A549 (cell line): ENCODE measurements at regions not wholly inside any gene's neighbourhood (a gene's known extent, or its start where the extent isn't known, plus 50 kb on each side); places are given as distances from the start of the nearest gene placed in this dataset.

Source experiments
- ATAC-seq, 2 experiments: fragments of 200-7000 bp in 1 of 2; fragments of >200 bp in 1 of 2; cut with Nextera tagmentation in 1 of 2; cut with Tn5 transposase in 1 of 2; 3 replicates each; pipeline versions ENCODE4 v1.8.0 to v1.9.1; 2018 to 2020; ENCODE audit warnings: mild to moderate bottlenecking in 1 of 2, moderate library complexity in 1 of 2
- CTCF ChIA-PET: fragments of 300-600 bp; sonication (Branson Sonifier 250); formaldehyde crosslinking; extraction: SDS; loops from one replicate; lab custom pipeline; 2021; ENCODE audit warnings: antibody characterized with exemption, inconsistent platforms; lab: Yijun Ruan, JAX
- POLR2A ChIA-PET: fragments of 350-600 bp; formaldehyde crosslinking; extraction: SDS; loops from one replicate; lab custom pipeline; 2021; ENCODE audit warnings: antibody characterized with exemption, inconsistent platforms; lab: Yijun Ruan, JAX
- DNase-seq, 2 experiments: peaks; one replicate each; pipeline versions ENCODE4 v3.0.0 to v3.0.0-alpha.2; 2011 to 2016; ENCODE audit warnings: low read depth in 1 of 2, low spot score in 1 of 2
- FAIRE-seq: peaks from 2 replicates; lab custom pipeline; 2011; peaks lifted over from hg19 to GRCh38; lab: Jason Lieb, UNC
- H3K27ac ChIP-seq, 2 experiments: fragments of >200 bp; sonication (Bioruptor Twin); formaldehyde crosslinking; 3 replicates each; pipeline ENCODE4 v1.5.1; 2016 to 2017
- H3K4me1 ChIP-seq: fragments of >200 bp; sonication (Bioruptor Twin); formaldehyde crosslinking; 3 replicates; pipeline ENCODE4 v1.6.1; 2016
- H3K4me2 ChIP-seq: fragments of >200 bp; sonication (Bioruptor Twin); formaldehyde crosslinking; 3 replicates; pipeline ENCODE4 v1.6.1; 2016
- H3K4me3 ChIP-seq: fragments of >200 bp; sonication (Bioruptor Twin); formaldehyde crosslinking; 3 replicates; pipeline ENCODE4 v1.5.1; 2016
- H3K9me3 ChIP-seq: fragments of >200 bp; sonication (Bioruptor Twin); formaldehyde crosslinking; 3 replicates; pipeline ENCODE4 v1.6.1; 2016
- ATOH8 ChIP-seq: fragments of 250-450 bp; sonication (Bioruptor Pico); IDR thresholded peaks from 2 replicates; pipeline ENCODE4 v1.5.0; 2020; ENCODE audit warnings: low read depth, mild to moderate bottlenecking, moderate library complexity
- BCL3 ChIP-seq: fragments of >200 bp; sonication (Bioruptor Twin); formaldehyde crosslinking; IDR thresholded peaks from 3 replicates; pipeline ENCODE4 v1.6.1; 2016
- CBX2 ChIP-seq: fragments of 200-600 bp; sonication (generic); IDR thresholded peaks from 2 replicates; pipeline ENCODE4 v1.6.1; 2016; ENCODE audit warnings: low read depth, mild to moderate bottlenecking, borderline replicate concordance
- CHD2 ChIP-seq: fragments of 150-350 bp; IDR thresholded peaks from 2 replicates; pipeline ENCODE4 v1.6.1; 2014; ENCODE audit warnings: low read length; ENCODE audit not compliant: partially characterized antibody
- EP300 ChIP-seq, 2 experiments: fragments of >200 bp; sonication (Bioruptor Twin); formaldehyde crosslinking; IDR thresholded peaks; 2 replicates in 1 of 2; 3 replicates in 1 of 2; pipeline ENCODE4 v1.6.1; 2016 to 2017
- GATA3 ChIP-seq: IDR thresholded peaks from 2 replicates; pipeline ENCODE4 v1.6.1; 2012; ENCODE audit warnings: borderline replicate concordance
- HDAC2 ChIP-seq: fragments of 200-600 bp; sonication (generic); IDR thresholded peaks from 2 replicates; pipeline ENCODE4 v1.6.1; 2016
- HES2 ChIP-seq: fragments of >200 bp; sonication (Bioruptor Twin); formaldehyde crosslinking; IDR thresholded peaks from 2 replicates; pipeline ENCODE4 v1.6.1; 2016
- HEYL ChIP-seq: fragments of 250-450 bp; sonication (Bioruptor Pico); IDR thresholded peaks from 2 replicates; pipeline ENCODE4 v1.8.0; 2021; ENCODE audit warnings: mild to moderate bottlenecking, moderate library complexity
- HOXB13 ChIP-seq: fragments of 250-450 bp; sonication (Bioruptor Pico); IDR thresholded peaks from 2 replicates; pipeline ENCODE4 v1.5.0; 2020; ENCODE audit warnings: low read depth, mild to moderate bottlenecking, moderate library complexity
- MAZ ChIP-seq: fragments of 150-350 bp; IDR thresholded peaks from 2 replicates; pipeline ENCODE4 v1.6.1; 2014; ENCODE audit warnings: antibody characterized with exemption, low read depth, low read length, borderline replicate concordance
- MYC ChIP-seq: IDR thresholded peaks from 2 replicates; pipeline ENCODE4 v1.6.1; 2012; ENCODE audit warnings: mild to moderate bottlenecking, inconsistent platforms, low read length, improper control_type of control experiment, borderline replicate concordance
- NFE2L2 ChIP-seq: fragments of 150-350 bp; conservative IDR thresholded peaks from 2 replicates; pipeline ENCODE4 v1.6.1; 2014; ENCODE audit warnings: low read length
- POLR2A ChIP-seq: IDR thresholded peaks from 2 replicates; pipeline ENCODE4 v1.6.1; 2012; ENCODE audit warnings: mild to moderate bottlenecking, low read length
- RAD21 ChIP-seq, 2 experiments: fragments of >200 bp in 1 of 2; sonication (Bioruptor Twin) in 1 of 2; formaldehyde crosslinking in 1 of 2; IDR thresholded peaks in 1 of 2; conservative IDR thresholded peaks in 1 of 2; 2 replicates in 1 of 2; 3 replicates in 1 of 2; pipeline ENCODE4 v1.6.1; 2012 to 2018; ENCODE audit warnings: inconsistent platforms in 1 of 2
- REST ChIP-seq: fragments of 200-600 bp; sonication (generic); IDR thresholded peaks from 2 replicates; pipeline ENCODE4 v1.6.1; 2016; ENCODE audit warnings: antibody characterized with exemption, mild to moderate bottlenecking, moderate library complexity
- RNF2 ChIP-seq: fragments of 200-600 bp; sonication (generic); IDR thresholded peaks from 2 replicates; pipeline ENCODE4 v1.6.1; 2016; ENCODE audit warnings: low read depth, mild to moderate bottlenecking, antibody characterized with exemption, moderate library complexity, borderline replicate concordance
- SMC3 ChIP-seq: fragments of >200 bp; sonication (Bioruptor Twin); formaldehyde crosslinking; IDR thresholded peaks from 3 replicates; pipeline ENCODE4 v1.6.1; 2018; ENCODE audit warnings: inconsistent platforms
- TFCP2L1 ChIP-seq: fragments of 250-450 bp; sonication (Bioruptor Pico); IDR thresholded peaks from 2 replicates; pipeline ENCODE4 v1.5.0; 2021; ENCODE audit warnings: mild to moderate bottlenecking
- TP53 ChIP-seq: fragments of 250-450 bp; sonication (Bioruptor Pico); IDR thresholded peaks from 2 replicates; pipeline ENCODE4 v1.5.0; 2021; ENCODE audit warnings: mild to moderate bottlenecking, moderate library complexity
- ZFP36 ChIP-seq: fragments of 450-650 bp; IDR thresholded peaks from 2 replicates; pipeline ENCODE4 v1.6.1; 2014; ENCODE audit warnings: borderline replicate concordance; ENCODE audit not compliant: partially characterized antibody
- WGBS: methylation state at CpG from one replicate; pipeline ENCODE4 v1.1.6; 2017; ENCODE audit errors: missing lambda C conversion rate; 5-methylcytosine and 5-hydroxymethylcytosine counted together
- TF ChIP-seq, protein P1 (sequence below): IDR thresholded peaks from 2 replicates; pipeline ENCODE4 v1.6.1; 2012

DNA sequence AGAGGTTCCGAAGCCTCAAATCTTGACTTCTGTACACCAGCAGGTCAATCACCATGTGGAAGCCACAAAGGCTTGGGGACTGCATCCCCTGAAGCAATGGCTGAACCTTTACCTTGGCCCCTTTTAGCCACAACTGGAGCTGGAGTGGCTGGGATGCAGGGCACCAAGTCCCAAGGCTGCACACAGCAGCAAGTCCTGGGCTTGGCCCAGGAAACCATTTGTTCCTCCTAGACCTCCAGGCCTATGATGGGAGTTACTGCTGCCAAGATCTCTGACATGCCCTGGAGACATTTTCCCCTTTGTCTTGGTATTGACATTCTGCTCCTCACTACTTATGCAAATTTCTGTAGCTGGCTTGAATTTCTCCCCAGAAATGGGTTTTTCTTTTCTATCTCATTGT, 285.9 kb downstream of the ASXL3 start:
- no peak for FAIRE-seq
- Histone ChIP-seq H3K27ac (no peak overlapping the region), H3K4me3 (no peak overlapping the region)
- POLR2A ChIA-PET: no interaction called here
- TF ChIP-seq ZFP36 (peak; percentile 74), EP300 (IDR thresholded peaks at IDR 0.05) (no peak)
- TF ChIP-seq, all 56 proteins: peak for 1
- CTCF ChIA-PET: no interaction called here
- DNase-seq: no peak
- Histone ChIP-seq H3K4me2 (no peak overlapping the region), H3K9me3 (no peaks in the 10 kb centered on the region), H3K4me1 (no peaks in the 10 kb centered on the region)
- no peak for ATAC-seq
- 83% methylated on average over 1 of the region's 1 CpG for WGBS

- no peak for ATAC-seq
- Histone ChIP-seq H3K27ac (no peak overlapping the region), H3K4me1 (no peaks in the 10 kb centered on the region), H3K4me2 (no peak overlapping the region), H3K9me3 (no peaks in the 10 kb centered on the region), H3K4me3 (no peak overlapping the region)
- DNase-seq: no peak
- FAIRE-seq: no peak
- TF ChIP-seq MAZ: no peak
- TF ChIP-seq TP53 (CRISPR knock-in tag): no peak
- TF ChIP-seq HES2: no peak
- no peak for TF ChIP-seq REST
- TF ChIP-seq, protein P1, sequence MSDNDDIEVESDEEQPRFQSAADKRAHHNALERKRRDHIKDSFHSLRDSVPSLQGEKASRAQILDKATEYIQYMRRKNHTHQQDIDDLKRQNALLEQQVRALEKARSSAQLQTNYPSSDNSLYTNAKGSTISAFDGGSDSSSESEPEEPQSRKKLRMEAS: no peak
- no peak for TF ChIP-seq GATA3
- TF ChIP-seq HDAC2: no peak
- TF ChIP-seq SMC3: no peak
- TF ChIP-seq TFCP2L1 (CRISPR knock-in tag): no peak
- no peak for TF ChIP-seq HEYL (CRISPR knock-in tag)
- no peak for TF ChIP-seq MYC
- TF ChIP-seq CBX2: no peak
- TF ChIP-seq HOXB13 (CRISPR knock-in tag): no peak
- TF ChIP-seq BCL3: no peak
- TF ChIP-seq CHD2: no peak
- no peak for TF ChIP-seq NFE2L2
- no peak for TF ChIP-seq ATOH8 (CRISPR knock-in tag)
- TF ChIP-seq RAD21 (conservative IDR thresholded peaks at IDR 0.05 in 1 of 2, IDR thresholded peaks at IDR 0.05 in 1 of 2): no peak
- no peak for TF ChIP-seq RNF2
- no peak for TF ChIP-seq POLR2A
- WGBS: 58% methylated on average over 2 of the region's 2 CpGs
- ChIA-PET POLR2A (no interaction called here), CTCF (interaction anchor here (1.5 kb wide), 1 partner anchor 15 kb away, joined by 3 read pairs; no protein-coding TSS in a partner anchor)
Observed at GRCh38 chr18:33854827-33855139, 276.8 kb downstream of the ASXL3 start.
